OCI-LY3 (cell line): ENCODE measurements at regions not wholly inside any gene's neighbourhood (a gene's known extent, or its start where the extent isn't known, plus 50 kb on each side); places are given as distances from the start of the nearest gene placed in this dataset.
"Not testable (repeated sequence)": the region's sequence is repeated elsewhere in the genome, so short reads cannot be mapped to it uniquely, and the experiment has no call there.

Experiments used
- EZH2phosphoT487 ChIP-seq: fragments of 200-600 bp; shearing (Covaris generic); IDR thresholded peaks from 2 replicates; pipeline ENCODE4 v1.6.1; 2018; ENCODE audit warnings: antibody characterized with exemption, mixed run types, low read depth
- TF ChIP-seq, protein P1 (sequence below): fragments of 200-600, 300-600 bp; sonication (generic); IDR thresholded peaks from 2 replicates; pipeline ENCODE4 v1.5.1; 2014; ENCODE audit warnings: antibody characterized with exemption, low read length, low read depth

DNA sequence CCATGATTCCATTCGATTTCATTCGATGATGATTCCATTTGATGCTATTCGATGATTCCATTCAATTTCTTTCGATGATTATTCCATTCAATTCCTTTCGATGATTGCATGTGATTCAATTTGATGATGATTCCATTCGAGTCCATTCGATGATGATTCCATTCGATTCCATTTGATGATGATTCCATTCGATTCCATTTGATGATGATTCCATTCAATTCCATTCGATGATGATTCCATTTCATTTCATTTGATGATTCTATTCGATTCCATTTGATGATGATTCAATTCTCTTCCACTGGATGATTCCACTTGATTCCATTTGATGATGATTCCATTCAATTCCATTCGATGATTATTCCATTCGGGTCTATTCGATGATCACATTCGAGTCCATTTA lies 1094.1 kb downstream of the RPIA start:
- TF ChIP-seq, protein P1, sequence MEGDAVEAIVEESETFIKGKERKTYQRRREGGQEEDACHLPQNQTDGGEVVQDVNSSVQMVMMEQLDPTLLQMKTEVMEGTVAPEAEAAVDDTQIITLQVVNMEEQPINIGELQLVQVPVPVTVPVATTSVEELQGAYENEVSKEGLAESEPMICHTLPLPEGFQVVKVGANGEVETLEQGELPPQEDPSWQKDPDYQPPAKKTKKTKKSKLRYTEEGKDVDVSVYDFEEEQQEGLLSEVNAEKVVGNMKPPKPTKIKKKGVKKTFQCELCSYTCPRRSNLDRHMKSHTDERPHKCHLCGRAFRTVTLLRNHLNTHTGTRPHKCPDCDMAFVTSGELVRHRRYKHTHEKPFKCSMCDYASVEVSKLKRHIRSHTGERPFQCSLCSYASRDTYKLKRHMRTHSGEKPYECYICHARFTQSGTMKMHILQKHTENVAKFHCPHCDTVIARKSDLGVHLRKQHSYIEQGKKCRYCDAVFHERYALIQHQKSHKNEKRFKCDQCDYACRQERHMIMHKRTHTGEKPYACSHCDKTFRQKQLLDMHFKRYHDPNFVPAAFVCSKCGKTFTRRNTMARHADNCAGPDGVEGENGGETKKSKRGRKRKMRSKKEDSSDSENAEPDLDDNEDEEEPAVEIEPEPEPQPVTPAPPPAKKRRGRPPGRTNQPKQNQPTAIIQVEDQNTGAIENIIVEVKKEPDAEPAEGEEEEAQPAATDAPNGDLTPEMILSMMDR: not testable (repeated sequence)
- TF ChIP-seq EZH2phosphoT487: not testable (repeated sequence)
